Esophagus squamous epithelium (tissue), 4 donors: ENCODE measurements at regions not wholly inside any gene's neighbourhood (a gene's known extent, or its start where the extent isn't known, plus 50 kb on each side); places are given as distances from the start of the nearest gene placed in this dataset.

Experiments used
- POLR2A ChIP-seq, 4 donors: fragments of 450-650 bp; IDR thresholded peaks; one replicate each; pipeline ENCODE4 v1.6.1; 2017; ENCODE audit warnings: antibody characterized with exemption in 4 of 4, mild to moderate bottlenecking in 4 of 4, moderate library complexity in 3 of 4
- TF ChIP-seq, protein P1 (sequence below), 6 experiments: fragments of 450-650 bp in 4 of 6; fragments of 200-600 bp in 2 of 6; sonication (generic) in 2 of 6; IDR thresholded peaks; one replicate each; pipeline ENCODE4 v1.5.1; 2016 to 2019; ENCODE audit warnings: antibody characterized with exemption in 6 of 6, mild to moderate bottlenecking in 4 of 6, moderate library complexity in 4 of 6

DNA sequence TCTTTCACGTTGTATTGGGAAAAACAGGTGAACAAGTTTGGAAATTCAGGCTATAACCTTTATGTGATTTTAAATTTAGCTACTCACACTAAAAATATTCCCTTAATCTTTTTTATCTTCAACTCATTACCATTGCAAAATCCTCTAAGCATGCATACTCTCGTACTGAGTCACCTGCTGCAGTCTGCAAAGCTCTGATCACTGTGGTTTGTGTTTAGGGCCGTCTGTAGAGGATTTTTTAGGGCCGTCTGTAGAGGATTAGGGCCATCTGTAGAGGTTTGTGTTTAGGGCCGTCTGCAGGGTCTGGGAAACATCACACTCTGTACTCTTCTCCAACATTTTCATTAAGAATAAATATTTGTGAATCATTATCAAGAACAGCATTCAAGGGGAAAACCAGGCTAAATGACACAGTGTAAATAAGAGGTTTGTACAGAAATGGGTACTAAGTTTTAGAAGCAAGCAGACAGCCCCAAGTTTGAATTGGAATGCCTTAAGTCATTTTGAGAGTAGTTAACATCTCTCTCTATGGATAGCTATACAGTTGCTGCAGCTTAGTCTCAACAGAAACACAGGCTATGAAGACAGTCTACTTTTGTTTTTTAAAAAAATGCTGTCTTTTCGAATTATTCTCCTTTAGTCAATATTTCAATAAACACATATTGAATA lies 155.0 kb upstream of the TSLP start:
- TF ChIP-seq POLR2A (IDR thresholded peaks at IDR 0.05), result no peak
- TF ChIP-seq, protein P1, sequence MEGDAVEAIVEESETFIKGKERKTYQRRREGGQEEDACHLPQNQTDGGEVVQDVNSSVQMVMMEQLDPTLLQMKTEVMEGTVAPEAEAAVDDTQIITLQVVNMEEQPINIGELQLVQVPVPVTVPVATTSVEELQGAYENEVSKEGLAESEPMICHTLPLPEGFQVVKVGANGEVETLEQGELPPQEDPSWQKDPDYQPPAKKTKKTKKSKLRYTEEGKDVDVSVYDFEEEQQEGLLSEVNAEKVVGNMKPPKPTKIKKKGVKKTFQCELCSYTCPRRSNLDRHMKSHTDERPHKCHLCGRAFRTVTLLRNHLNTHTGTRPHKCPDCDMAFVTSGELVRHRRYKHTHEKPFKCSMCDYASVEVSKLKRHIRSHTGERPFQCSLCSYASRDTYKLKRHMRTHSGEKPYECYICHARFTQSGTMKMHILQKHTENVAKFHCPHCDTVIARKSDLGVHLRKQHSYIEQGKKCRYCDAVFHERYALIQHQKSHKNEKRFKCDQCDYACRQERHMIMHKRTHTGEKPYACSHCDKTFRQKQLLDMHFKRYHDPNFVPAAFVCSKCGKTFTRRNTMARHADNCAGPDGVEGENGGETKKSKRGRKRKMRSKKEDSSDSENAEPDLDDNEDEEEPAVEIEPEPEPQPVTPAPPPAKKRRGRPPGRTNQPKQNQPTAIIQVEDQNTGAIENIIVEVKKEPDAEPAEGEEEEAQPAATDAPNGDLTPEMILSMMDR (IDR thresholded peaks at IDR 0.05), result no peak
